ENCODE measurements at regions not wholly inside any gene's neighbourhood (a gene's known extent, or its start where the extent isn't known, plus 50 kb on each side); places are given as distances from the start of the nearest gene placed in this dataset.

- TF ChIP-seq CTCF (IDR thresholded peaks at IDR 0.05; ENCODE audit: insufficient read depth, low read length, poor library complexity, severe bottlenecking) = no peak
- TF ChIP-seq EZH2phosphoT487 (conservative IDR thresholded peaks at IDR 0.05; ENCODE audit: low read length) = no peak
Measured at GRCh38 chr10:64076322-64076940, 555.2 kb downstream of the REEP3 start.
